ENCODE measurements at regions not wholly inside any gene's neighbourhood (a gene's known extent, or its start where the extent isn't known, plus 50 kb on each side); places are given as distances from the start of the nearest gene placed in this dataset.

DNA sequence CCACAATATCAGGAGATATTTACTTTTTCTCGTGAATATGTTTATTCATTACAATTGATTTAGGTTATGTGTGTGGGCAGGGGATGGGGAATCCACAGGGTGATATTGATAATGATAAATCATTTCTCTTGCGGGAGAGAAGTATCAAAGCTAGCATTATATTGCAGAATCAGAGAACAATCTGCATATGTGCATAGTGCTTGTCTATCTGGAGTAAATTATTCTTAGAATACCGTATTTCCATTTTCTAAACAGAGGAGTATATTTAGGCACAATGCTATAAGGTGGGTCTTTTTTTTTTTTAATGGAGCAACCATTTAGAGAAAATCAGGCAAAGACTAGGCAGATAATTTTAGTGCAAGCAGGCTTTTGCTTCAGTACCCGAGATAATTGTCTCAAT, 166.0 kb upstream of the ARX start:
- Histone ChIP-seq H3K27me3 (ENCODE audit: insufficient read depth, poor library complexity, severe bottlenecking) (no peaks in the 10 kb centered on the region), H3K4me1 (ENCODE audit: insufficient read depth, poor library complexity, severe bottlenecking) (no peaks in the 10 kb centered on the region), H3K27ac (ENCODE audit: poor library complexity, severe bottlenecking) (no peak overlapping the region), H3K9me3 (ENCODE audit: severe bottlenecking) (no peaks in the 10 kb centered on the region), H3K4me3 (ENCODE audit: severe bottlenecking) (no peak overlapping the region), H3K36me3 (ENCODE audit: low read depth) (no peaks in the 10 kb centered on the region)
- no peak for ATAC-seq (ENCODE audit: low read depth)
- TF ChIP-seq CTCF (IDR thresholded peaks at IDR 0.05; ENCODE audit: poor library complexity, severe bottlenecking) = no peak
- DNase-seq (ENCODE audit: low spot score) = no peak

- H3K27me3 ChIP-seq (ENCODE audit: insufficient read depth, poor library complexity, severe bottlenecking) = no peaks in the 10 kb centered on the region
- DNase-seq (ENCODE audit: low spot score) (no peak), ATAC-seq (ENCODE audit: low read depth) (no peak)
- no peak overlapping the region for H3K27ac ChIP-seq (ENCODE audit: poor library complexity, severe bottlenecking)
- H3K4me3 ChIP-seq (ENCODE audit: severe bottlenecking) = no peak overlapping the region
- H3K4me1 ChIP-seq (ENCODE audit: insufficient read depth, poor library complexity, severe bottlenecking) = no peaks in the 10 kb centered on the region
- no peaks in the 10 kb centered on the region for H3K9me3 ChIP-seq (ENCODE audit: severe bottlenecking)
- no peaks in the 10 kb centered on the region for H3K36me3 ChIP-seq (ENCODE audit: low read depth)
- TF ChIP-seq CTCF (IDR thresholded peaks at IDR 0.05; ENCODE audit: poor library complexity, severe bottlenecking) = no peak
Observed at GRCh38 chrX:25180242-25180641, 164.5 kb upstream of the ARX start.

DNA sequence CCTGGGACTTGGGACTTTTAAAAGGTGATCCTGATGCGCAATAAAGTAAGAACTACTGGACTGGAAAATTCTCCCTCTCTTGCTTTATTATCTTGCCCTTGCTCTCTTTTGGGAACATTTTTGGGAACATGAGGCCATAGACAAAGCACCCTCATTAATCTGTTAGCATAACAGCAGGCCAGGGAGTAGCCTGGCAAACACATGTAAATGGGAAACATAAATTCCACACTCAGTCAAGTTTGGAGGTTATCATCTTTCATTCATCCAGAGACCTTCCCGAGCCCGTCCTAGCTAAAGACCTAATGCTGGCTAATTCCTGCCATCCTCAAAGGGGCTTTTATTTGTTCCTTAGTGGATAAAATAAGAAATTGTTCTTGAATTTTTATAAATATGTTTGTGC, 162.8 kb upstream of the ARX start:
- H3K9me3 ChIP-seq (ENCODE audit: severe bottlenecking) = no peaks in the 10 kb centered on the region
- TF ChIP-seq CTCF (IDR thresholded peaks at IDR 0.05; ENCODE audit: poor library complexity, severe bottlenecking) = no peak

GRCh38 chrX:25175743-25176142, 160.0 kb upstream of the ARX start:
- Histone ChIP-seq H3K27me3 (ENCODE audit: insufficient read depth, poor library complexity, severe bottlenecking) (no peaks in the 10 kb centered on the region), H3K27ac (ENCODE audit: poor library complexity, severe bottlenecking) (no peak overlapping the region), H3K36me3 (ENCODE audit: low read depth) (no peaks in the 10 kb centered on the region), H3K9me3 (ENCODE audit: severe bottlenecking) (no peaks in the 10 kb centered on the region), H3K4me1 (ENCODE audit: insufficient read depth, poor library complexity, severe bottlenecking) (no peaks in the 10 kb centered on the region), H3K4me3 (ENCODE audit: severe bottlenecking) (no peak overlapping the region)
- ATAC-seq (ENCODE audit: low read depth) (no peak), DNase-seq (ENCODE audit: low spot score) (no peak)
- no peak for TF ChIP-seq CTCF (IDR thresholded peaks at IDR 0.05; ENCODE audit: poor library complexity, severe bottlenecking)

More for the DNA sequence above, 162.8 kb upstream of the ARX start:
- Histone ChIP-seq H3K4me3 (ENCODE audit: severe bottlenecking) (no peak overlapping the region), H3K36me3 (ENCODE audit: low read depth) (no peaks in the 10 kb centered on the region), H3K27ac (ENCODE audit: poor library complexity, severe bottlenecking) (no peak overlapping the region), H3K27me3 (ENCODE audit: insufficient read depth, poor library complexity, severe bottlenecking) (no peaks in the 10 kb centered on the region), H3K4me1 (ENCODE audit: insufficient read depth, poor library complexity, severe bottlenecking) (no peaks in the 10 kb centered on the region)
- no peak for ATAC-seq (ENCODE audit: low read depth)
- DNase-seq (ENCODE audit: low spot score) = no peak

GRCh38 chrX:25175171-25175570, 159.4 kb upstream of the ARX start:
- no peaks in the 10 kb centered on the region for H3K36me3 ChIP-seq (ENCODE audit: low read depth)
- H3K4me1 ChIP-seq (ENCODE audit: insufficient read depth, poor library complexity, severe bottlenecking) = no peaks in the 10 kb centered on the region
- DNase-seq (ENCODE audit: low spot score) (no peak), ATAC-seq (ENCODE audit: low read depth) (no peak)
- H3K27ac ChIP-seq (ENCODE audit: poor library complexity, severe bottlenecking) = no peak overlapping the region
- H3K4me3 ChIP-seq (ENCODE audit: severe bottlenecking) = no peak overlapping the region
- H3K9me3 ChIP-seq (ENCODE audit: severe bottlenecking) = no peaks in the 10 kb centered on the region
- TF ChIP-seq CTCF (IDR thresholded peaks at IDR 0.05; ENCODE audit: poor library complexity, severe bottlenecking) = no peak
- H3K27me3 ChIP-seq (ENCODE audit: insufficient read depth, poor library complexity, severe bottlenecking) = no peaks in the 10 kb centered on the region
